H1 (cell line): ENCODE measurements at regions not wholly inside any gene's neighbourhood (a gene's known extent, or its start where the extent isn't known, plus 50 kb on each side); places are given as distances from the start of the nearest gene placed in this dataset.

ENCODE experiments used
- CTCF ChIA-PET: fragments of 300-600 bp; sonication (Branson Sonifier 250); formaldehyde crosslinking; loops from one replicate; lab custom pipeline; 2021; ENCODE audit not compliant: partially characterized antibody; lab: Charles Lee
- POLR2A ChIA-PET: fragments of 300-600 bp; sonication (Branson Sonifier 250); formaldehyde crosslinking; loops from one replicate; lab custom pipeline; 2021; ENCODE audit warnings: inconsistent platforms; ENCODE audit not compliant: partially characterized antibody; lab: Charles Lee
- DNase-seq, 2 experiments: peaks; one replicate each; pipeline versions ENCODE4 v3.0.0 to v3.0.0-alpha.2; 2010 to 2022; ENCODE audit warnings: low spot score in 2 of 2, low read depth in 1 of 2, mixed read lengths in 1 of 2
- FAIRE-seq: peaks from 2 replicates; lab custom pipeline; 2011; peaks lifted over from hg19 to GRCh38; lab: Jason Lieb, UNC
- H2AFZ ChIP-seq: 2 replicates; pipeline ENCODE4 v1.8.1; 2012; ENCODE audit warnings: low read length, inconsistent platforms
- H2AK5ac ChIP-seq: 2 replicates; pipeline ENCODE4 v1.6.1; 2013; ENCODE audit warnings: low read depth, low read length
- H2BK120ac ChIP-seq: replicated peaks from 2 replicates; pipeline ENCODE3; 2013; ENCODE audit warnings: low read depth, low read length, inconsistent platforms
- H2BK12ac ChIP-seq: 2 replicates; pipeline ENCODE4 v1.6.1; 2013; ENCODE audit warnings: low read depth, low read length
- H2BK15ac ChIP-seq: 2 replicates; pipeline ENCODE4 v1.6.1; 2013; ENCODE audit warnings: low read length
- H2BK20ac ChIP-seq: 2 replicates; pipeline ENCODE4 v1.6.1; 2013; ENCODE audit warnings: low read length
- H2BK5ac ChIP-seq: 2 replicates; pipeline ENCODE4 v1.6.1; 2013; ENCODE audit warnings: low read depth, low read length
- H3K14ac ChIP-seq: 2 replicates; pipeline ENCODE4 v1.6.1; 2013; ENCODE audit warnings: inconsistent platforms; ENCODE audit not compliant: insufficient read length
- H3K18ac ChIP-seq: 2 replicates; pipeline ENCODE4 v1.6.1; 2013; ENCODE audit warnings: low read length; ENCODE audit errors: extremely low read depth
- H3K23ac ChIP-seq: 2 replicates; pipeline ENCODE4 v1.6.1; 2013; ENCODE audit warnings: inconsistent platforms; ENCODE audit not compliant: insufficient read length
- H3K23me2 ChIP-seq: 2 replicates; pipeline ENCODE4 v1.6.1; 2013; ENCODE audit warnings: low read depth, low read length
- H3K27ac ChIP-seq: 2 replicates; pipeline ENCODE4 v1.6.1; 2011; ENCODE audit warnings: low read depth, low read length, inconsistent platforms
- H3K27me3 ChIP-seq, 4 experiments: replicated peaks in 1 of 4; 1 replicate in 1 of 4; 2 replicates in 3 of 4; pipeline versions ENCODE4 v1.6.1 to v1.8.1; 2011 to 2013; ENCODE audit warnings: low read length in 3 of 4, mild to moderate bottlenecking in 3 of 4, inconsistent platforms in 2 of 4, mixed read lengths in 2 of 4, moderate library complexity in 1 of 4; ENCODE audit not compliant: control insufficient read depth in 3 of 4, insufficient read depth in 3 of 4; ENCODE audit errors: extremely low read depth in 1 of 4
- H3K36me3 ChIP-seq, 4 experiments: 2 replicates each; pipeline versions ENCODE4 v1.6.1 to v1.8.1; 2011 to 2013; ENCODE audit warnings: mild to moderate bottlenecking in 4 of 4, low read length in 3 of 4, moderate library complexity in 2 of 4, control low read depth in 1 of 4, inconsistent platforms in 1 of 4; ENCODE audit not compliant: insufficient read depth in 4 of 4, control insufficient read depth in 2 of 4
- H3K4ac ChIP-seq: replicated peaks from 2 replicates; pipeline ENCODE3; 2013; ENCODE audit warnings: low read length, low read depth, mixed read lengths, inconsistent platforms; ENCODE audit not compliant: insufficient read length
- H3K4me1 ChIP-seq, 4 experiments: replicated peaks in 1 of 4; 1 replicate in 1 of 4; 2 replicates in 3 of 4; pipeline versions ENCODE4 v1.6.1 to v1.8.1; 2011 to 2013; ENCODE audit warnings: low read length in 3 of 4, inconsistent platforms in 2 of 4, mixed read lengths in 1 of 4; ENCODE audit not compliant: insufficient read depth in 4 of 4, control insufficient read depth in 3 of 4
- H3K4me2 ChIP-seq, 2 experiments: 2 replicates each; pipeline versions ENCODE4 v1.6.1 to v1.8.1; 2011 to 2013; ENCODE audit warnings: low read depth in 2 of 2, low read length in 2 of 2, control low read depth in 1 of 2, inconsistent platforms in 1 of 2, mild to moderate bottlenecking in 1 of 2; ENCODE audit not compliant: insufficient read depth in 1 of 2
- H3K4me3 ChIP-seq, 4 experiments: fragments of 200-600, 300-600 bp in 1 of 4; sonication (generic), shearing (Covaris generic), sonication (Bioruptor Twin) in 1 of 4; 2 replicates each; pipeline versions ENCODE4 v1.5.1 to v1.8.1; 2011 to 2016; ENCODE audit warnings: low read length in 4 of 4, low read depth in 3 of 4, control low read depth in 2 of 4, inconsistent platforms in 2 of 4, mild to moderate bottlenecking in 2 of 4, mixed read lengths in 1 of 4, moderate library complexity in 1 of 4; ENCODE audit not compliant: insufficient read depth in 2 of 4; ENCODE audit errors: extremely low read depth in 1 of 4
- H3K56ac ChIP-seq: replicated peaks from 2 replicates; pipeline ENCODE3; 2013; ENCODE audit warnings: low read depth, mild to moderate bottlenecking, mixed read lengths, low read length, inconsistent platforms; ENCODE audit not compliant: insufficient read length
- H3K79me1 ChIP-seq: 2 replicates; pipeline ENCODE4 v1.6.1; 2013; ENCODE audit warnings: low read depth, low read length, control low read depth
- H3K79me2 ChIP-seq, 2 experiments: 2 replicates each; pipeline versions ENCODE4 v1.6.1 to v1.8.1; 2012 to 2013; ENCODE audit warnings: low read length in 2 of 2, mild to moderate bottlenecking in 2 of 2, inconsistent platforms in 1 of 2; ENCODE audit not compliant: insufficient read depth in 2 of 2, control insufficient read depth in 1 of 2
- H3K9ac ChIP-seq, 4 experiments: replicated peaks in 1 of 4; 1 replicate in 1 of 4; 2 replicates in 3 of 4; pipeline versions ENCODE4 v1.6.1 to v1.8.1; 2011 to 2013; ENCODE audit warnings: low read depth in 3 of 4, low read length in 3 of 4, control low read depth in 2 of 4, mild to moderate bottlenecking in 2 of 4, moderate library complexity in 2 of 4, inconsistent platforms in 1 of 4; ENCODE audit errors: extremely low read depth in 1 of 4
- H3K9me3 ChIP-seq, 2 experiments: 2 replicates each; pipeline versions ENCODE4 v1.6.1 to v1.8.1; 2012 to 2013; ENCODE audit warnings: mild to moderate bottlenecking in 2 of 2, moderate library complexity in 2 of 2, control low read depth in 1 of 2, inconsistent platforms in 1 of 2, low read depth in 1 of 2, low read length in 1 of 2, mixed read lengths in 1 of 2; ENCODE audit not compliant: insufficient read depth in 2 of 2
- H4K20me1 ChIP-seq, 2 experiments: replicated peaks in 1 of 2; 2 replicates each; pipeline versions ENCODE3 to v1.8.1; 2011 to 2013; ENCODE audit warnings: inconsistent platforms in 2 of 2, low read length in 2 of 2, mild to moderate bottlenecking in 1 of 2; ENCODE audit not compliant: insufficient read depth in 2 of 2, control insufficient read depth in 1 of 2
- H4K5ac ChIP-seq: 2 replicates; pipeline ENCODE4 v1.6.1; 2013; ENCODE audit warnings: low read length, low read depth, mixed read lengths, inconsistent platforms; ENCODE audit not compliant: insufficient read length
- H4K8ac ChIP-seq: 2 replicates; pipeline ENCODE4 v1.8.0; 2013; ENCODE audit warnings: mild to moderate bottlenecking, moderate library complexity, low read length, inconsistent platforms; ENCODE audit not compliant: insufficient read depth; ENCODE audit errors: extremely low read depth
- H4K91ac ChIP-seq: replicated peaks from 2 replicates; pipeline ENCODE3; 2013; ENCODE audit warnings: low read length, mixed read lengths, inconsistent platforms; ENCODE audit not compliant: insufficient read length
- JUND ChIP-seq: IDR thresholded peaks from 2 replicates; pipeline ENCODE4 v1.6.1; 2011; ENCODE audit warnings: mild to moderate bottlenecking, improper control_type of control experiment, low read length
- SP1 ChIP-seq: IDR thresholded peaks from 2 replicates; pipeline ENCODE4 v1.6.1; 2011; ENCODE audit warnings: low read depth, low read length
- WGBS, 2 experiments: shearing (Covaris generic) in 1 of 2; methylation state at CpG; one replicate each; pipeline versions ENCODE4 v1.1.6 to v1.1.7; 2013 to 2015; ENCODE audit warnings: low lambda C conversion rate in 2 of 2, mixed read lengths in 2 of 2, inconsistent platforms in 1 of 2, low coverage in 1 of 2, missing lambda C conversion rate in 1 of 2; ENCODE audit not compliant: insufficient replicate concordance in 2 of 2, insufficient coverage in 1 of 2, insufficient read length in 1 of 2; ENCODE audit errors: extremely low coverage in 1 of 2, missing lambda C conversion rate in 1 of 2; 5-methylcytosine and 5-hydroxymethylcytosine counted together

DNA sequence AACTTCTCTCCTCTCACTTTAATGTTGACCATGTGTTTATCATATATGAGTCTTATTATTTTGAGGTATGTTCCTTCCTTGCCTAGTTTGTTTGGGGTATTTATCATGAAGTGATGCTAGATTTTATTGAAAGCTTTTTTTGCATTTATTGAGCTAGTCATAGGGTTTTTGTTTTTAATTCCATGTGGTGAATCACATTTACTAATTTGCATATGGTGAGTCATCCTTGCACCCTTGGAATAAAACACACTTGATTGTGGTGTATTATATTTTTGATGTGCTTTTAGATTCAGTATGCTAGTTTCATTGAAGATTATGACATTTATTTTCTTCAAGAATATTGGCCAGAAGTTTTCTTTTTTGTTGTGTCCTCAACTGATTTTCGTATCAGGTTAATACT lies 464.6 kb downstream of the PCDH18 start:
- H3K27ac ChIP-seq: no peak overlapping the region
- H3K27me3 ChIP-seq: no peaks in the 10 kb centered on the region
- no peak overlapping the region for H3K4me3 ChIP-seq
- WGBS, 2 experiments: 92% methylated on average over 1 of the region's 1 CpG; no CpG with 5 or more reads in 1 of the 2 experiments
- H3K14ac ChIP-seq: no peak overlapping the region
- TF ChIP-seq SP1: no peak
- 0 out of 2 replicates have a peak, but pooled peaks have one; percentile 38 for TF ChIP-seq JUND
- H3K9ac ChIP-seq: no peak overlapping the region
- H2AK5ac ChIP-seq: no peak overlapping the region
- H2BK15ac ChIP-seq: no peak overlapping the region
- H3K4ac ChIP-seq: no peak overlapping the region
- FAIRE-seq: peak; percentile 42
- ChIA-PET POLR2A (interaction anchor here (0.9 kb wide), 1 partner anchor 8 kb away, joined by 3 read pairs; no protein-coding TSS in a partner anchor), CTCF (interaction anchor here (1.5 kb wide), 1 partner anchor 17 kb away, joined by 3 read pairs; no protein-coding TSS in a partner anchor)
- no peaks in the 10 kb centered on the region for H3K4me1 ChIP-seq
- no peaks in the 10 kb centered on the region for H3K79me2 ChIP-seq
- H3K18ac ChIP-seq: no peak overlapping the region
- H2BK12ac ChIP-seq: no peak overlapping the region
- H3K4me2 ChIP-seq: no peak overlapping the region
- no peak overlapping the region for H2BK5ac ChIP-seq
- no peak overlapping the region for H2AFZ ChIP-seq
- H4K5ac ChIP-seq: no peak overlapping the region
- no peak overlapping the region for H2BK120ac ChIP-seq
- H3K23ac ChIP-seq: no peak overlapping the region
- H3K79me1 ChIP-seq: no peaks in the 10 kb centered on the region
- no peaks in the 10 kb centered on the region for H3K9me3 ChIP-seq
- no peaks in the 10 kb centered on the region for H4K20me1 ChIP-seq
- H3K56ac ChIP-seq: no peak overlapping the region
- no peak overlapping the region for H4K8ac ChIP-seq
- H3K36me3 ChIP-seq: no peaks in the 10 kb centered on the region
- no peak overlapping the region for H4K91ac ChIP-seq
- no peak overlapping the region for H2BK20ac ChIP-seq
- H3K23me2 ChIP-seq: no peaks in the 10 kb centered on the region; the same call in 1 of the 2 replicates
- no peak for DNase-seq
